NCI-H2171 (cell line): ENCODE measurements at regions not wholly inside any gene's neighbourhood (a gene's known extent, or its start where the extent isn't known, plus 50 kb on each side); places are given as distances from the start of the nearest gene placed in this dataset.
"Not testable (repeated sequence)": the region's sequence is repeated elsewhere in the genome, so short reads cannot be mapped to it uniquely, and the experiment has no call there.

ENCODE experiments used
- DNase-seq: peaks from one replicate; lab custom pipeline; 2025; lab: John Stamatoyannopoulos, UW

- DNase-seq, result no peak
Observed at GRCh38 chr2:21854938-21855337, 731.2 kb downstream of the TDRD15 start.

GRCh38 chr2:21856708-21857107 lies 732.9 kb downstream of the TDRD15 start:
- no peak for DNase-seq

- no peak for DNase-seq
Observed at GRCh38 chr2:21860907-21861306, 737.1 kb downstream of the TDRD15 start.

- DNase-seq, result no peak
Observed at GRCh38 chr2:21866316-21866715, 742.5 kb downstream of the TDRD15 start.

- no peak for DNase-seq
Observed at GRCh38 chr2:21887881-21888280, 764.1 kb downstream of the TDRD15 start.

- DNase-seq, result no peak
Observed at GRCh38 chr2:21890041-21890440, 766.3 kb downstream of the TDRD15 start.

- no peak for DNase-seq
Observed at GRCh38 chr2:21890716-21891115, 766.9 kb downstream of the TDRD15 start.

- no peak for DNase-seq
Observed at GRCh38 chr2:21891191-21891590, 767.4 kb downstream of the TDRD15 start.

GRCh38 chr2:21892140-21892539 lies 768.4 kb downstream of the TDRD15 start:
- DNase-seq, result no peak

- no peak for DNase-seq
Observed at GRCh38 chr2:21895200-21895599, 771.4 kb downstream of the TDRD15 start.

- not testable (repeated sequence) for DNase-seq
Observed at GRCh38 chr2:21908712-21909380, 785.1 kb downstream of the TDRD15 start.

GRCh38 chr2:21910832-21911507 lies 787.2 kb downstream of the TDRD15 start:
- DNase-seq, result no peak

- no peak for DNase-seq
Observed at GRCh38 chr2:21912405-21912804, 788.6 kb downstream of the TDRD15 start.

GRCh38 chr2:21915201-21915600 lies 791.4 kb downstream of the TDRD15 start:
- DNase-seq, result no peak

GRCh38 chr2:21916934-21917522 lies 793.3 kb downstream of the TDRD15 start:
- DNase-seq, result peak; percentile 23

GRCh38 chr2:21920721-21921120 lies 797.0 kb downstream of the TDRD15 start:
- no peak for DNase-seq

GRCh38 chr2:21924640-21925285 lies 801.0 kb downstream of the TDRD15 start:
- DNase-seq, result no peak

- peak; percentile 15 for DNase-seq
Observed at GRCh38 chr2:21928292-21928691, 804.5 kb downstream of the TDRD15 start.

- DNase-seq, result no peak
Observed at GRCh38 chr2:21930226-21930625, 806.5 kb downstream of the TDRD15 start.

- DNase-seq, result no peak
Observed at GRCh38 chr2:21939967-21940366, 816.2 kb downstream of the TDRD15 start.

GRCh38 chr2:21944536-21944935 lies 820.8 kb downstream of the TDRD15 start:
- peak; percentile 3 for DNase-seq

- DNase-seq, result no peak
Observed at GRCh38 chr2:21945658-21946057, 821.9 kb downstream of the TDRD15 start.

- DNase-seq, result no peak
Observed at GRCh38 chr2:21947046-21947445, 823.3 kb downstream of the TDRD15 start.
